Muscle layer of colon (tissue), 2 donors: ENCODE measurements at regions not wholly inside any gene's neighbourhood (a gene's known extent, or its start where the extent isn't known, plus 50 kb on each side); places are given as distances from the start of the nearest gene placed in this dataset.

Experiments
- H3K27ac ChIP-seq: one replicate; pipeline ENCODE4 v1.7.0; 2013; ENCODE audit warnings: low read depth, mild to moderate bottlenecking, low read length, moderate library complexity
- H3K27me3 ChIP-seq, 2 donors: one replicate each; pipeline ENCODE4 v1.7.0; 2013; ENCODE audit warnings: low read length in 2 of 2, mild to moderate bottlenecking in 2 of 2; ENCODE audit not compliant: insufficient read depth in 2 of 2, control insufficient read depth in 1 of 2
- H3K36me3 ChIP-seq: one replicate; pipeline ENCODE4 v1.7.0; 2013; ENCODE audit warnings: mild to moderate bottlenecking, low read length; ENCODE audit not compliant: insufficient read depth
- H3K4me1 ChIP-seq: one replicate; pipeline ENCODE4 v1.7.0; 2013; ENCODE audit warnings: mild to moderate bottlenecking, low read length; ENCODE audit not compliant: insufficient read depth
- H3K4me3 ChIP-seq, 2 donors: one replicate each; pipeline ENCODE4 v1.7.0; 2013; ENCODE audit warnings: low read length in 2 of 2, low read depth in 1 of 2, mild to moderate bottlenecking in 1 of 2, moderate library complexity in 1 of 2
- H3K9ac ChIP-seq: one replicate; pipeline ENCODE4 v1.7.0; 2013; ENCODE audit warnings: low read length
- H3K9me3 ChIP-seq: one replicate; pipeline ENCODE4 v1.7.0; 2013; ENCODE audit warnings: mild to moderate bottlenecking, low read length
- donor health status: abdominal sarcoma.
- donor health status: Adenocarcinoma of cecum.

DNA sequence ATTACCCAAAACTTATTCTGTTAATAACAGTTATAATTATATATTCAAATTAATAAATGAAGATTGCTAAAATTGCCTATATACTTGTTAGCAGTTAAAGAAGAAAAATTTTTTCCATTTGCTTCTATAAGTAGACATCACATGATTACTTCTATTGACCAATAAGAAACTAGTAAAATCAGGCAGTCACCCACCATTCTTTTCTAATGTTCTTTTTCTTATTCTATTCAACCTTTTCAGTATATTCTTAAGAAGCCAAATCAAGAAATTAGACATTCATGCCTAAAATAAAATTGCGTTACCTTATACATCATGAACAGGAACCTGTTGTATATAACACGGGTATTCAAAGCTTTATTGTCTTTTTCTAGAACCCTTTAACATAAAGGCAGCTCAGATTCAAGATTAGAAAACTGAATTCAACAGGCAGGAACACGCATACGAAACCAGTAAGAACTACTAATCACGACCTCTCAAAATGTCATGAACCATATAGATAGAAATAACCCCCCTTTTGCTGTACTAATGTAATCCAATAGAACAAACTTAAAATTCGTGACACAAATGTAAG lies 568.1 kb upstream of the DIPK2B start:
- Histone ChIP-seq H3K27me3 (no peaks in the 10 kb centered on the region), H3K36me3 (no peaks in the 10 kb centered on the region), H3K27ac (no peak overlapping the region), H3K4me1 (no peaks in the 10 kb centered on the region), H3K9ac (no peak overlapping the region), H3K4me3 (peak overlapping the region; percentile 21 to 44), H3K9me3 (no peaks in the 10 kb centered on the region)

- no peak overlapping the region for H3K9ac ChIP-seq
- no peak overlapping the region for H3K27ac ChIP-seq
- no peaks in the 10 kb centered on the region for H3K4me1 ChIP-seq
- H3K36me3 ChIP-seq: no peaks in the 10 kb centered on the region
- H3K4me3 ChIP-seq: peak overlapping the region in 1 of 2 donors; percentile 10
- no peaks in the 10 kb centered on the region for H3K27me3 ChIP-seq
- H3K9me3 ChIP-seq: no peaks in the 10 kb centered on the region
Observed at GRCh38 chrX:45766981-45767501, 566.4 kb upstream of the DIPK2B start.

DNA sequence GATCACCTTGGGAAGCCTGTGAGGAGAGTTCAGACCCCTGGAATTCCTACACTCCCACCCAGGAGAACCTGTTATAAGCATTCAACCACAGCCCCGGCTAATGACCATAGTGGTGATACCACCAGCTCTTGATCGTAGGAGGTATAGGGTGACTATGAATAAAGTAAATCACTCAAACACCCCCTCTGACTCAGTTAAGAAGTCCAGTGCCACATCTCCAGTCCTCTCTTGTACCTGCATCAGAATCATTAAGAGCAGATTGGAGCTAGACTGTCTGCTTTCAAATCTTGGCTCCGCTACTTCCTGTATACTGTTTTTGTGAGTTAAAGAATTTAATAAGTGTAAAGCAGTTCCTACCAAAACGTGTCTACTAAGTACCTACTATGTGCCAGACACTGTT lies 565.1 kb upstream of the DIPK2B start:
- Histone ChIP-seq H3K36me3 (no peaks in the 10 kb centered on the region), H3K27me3 (no peaks in the 10 kb centered on the region), H3K9ac (no peak overlapping the region), H3K9me3 (no peaks in the 10 kb centered on the region), H3K4me1 (no peaks in the 10 kb centered on the region), H3K27ac (no peak overlapping the region), H3K4me3 (no peak overlapping the region)

DNA sequence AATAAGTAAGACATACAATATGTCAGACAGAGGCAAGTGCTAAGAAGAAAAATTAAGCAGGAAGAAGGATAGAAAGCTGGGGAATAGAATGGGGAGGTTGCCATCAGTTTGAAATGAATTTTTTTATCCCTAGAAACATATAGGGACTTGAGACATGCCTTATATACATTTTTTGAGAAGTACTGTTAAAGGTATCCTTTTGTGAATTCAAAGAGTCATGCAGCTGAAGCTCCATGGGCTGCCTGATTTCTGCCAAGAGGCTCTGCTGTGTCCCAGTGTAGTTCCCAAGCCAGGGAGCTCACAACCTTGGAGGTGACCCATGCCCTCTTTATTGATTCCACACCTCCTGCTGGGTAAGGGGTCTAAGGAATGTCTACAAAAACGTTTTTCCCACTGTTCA lies 564.6 kb upstream of the DIPK2B start:
- H3K36me3 ChIP-seq: no peaks in the 10 kb centered on the region
- no peak overlapping the region for H3K4me3 ChIP-seq
- H3K9ac ChIP-seq: no peak overlapping the region
- H3K27me3 ChIP-seq: no peaks in the 10 kb centered on the region
- H3K4me1 ChIP-seq: no peaks in the 10 kb centered on the region
- no peaks in the 10 kb centered on the region for H3K9me3 ChIP-seq
- H3K27ac ChIP-seq: no peak overlapping the region

GRCh38 chrX:45762699-45763647 lies 562.3 kb upstream of the DIPK2B start:
- no peak overlapping the region for H3K4me3 ChIP-seq
- no peaks in the 10 kb centered on the region for H3K4me1 ChIP-seq
- no peaks in the 10 kb centered on the region for H3K9me3 ChIP-seq
- H3K9ac ChIP-seq: no peak overlapping the region
- no peaks in the 10 kb centered on the region for H3K36me3 ChIP-seq
- H3K27ac ChIP-seq: no peak overlapping the region
- H3K27me3 ChIP-seq: no peaks in the 10 kb centered on the region

- Histone ChIP-seq H3K27me3 (no peaks in the 10 kb centered on the region), H3K4me1 (no peaks in the 10 kb centered on the region), H3K9ac (no peak overlapping the region), H3K9me3 (no peaks in the 10 kb centered on the region), H3K36me3 (no peaks in the 10 kb centered on the region), H3K27ac (no peak overlapping the region), H3K4me3 (no peak overlapping the region)
Observed at GRCh38 chrX:45761920-45762319, 561.2 kb upstream of the DIPK2B start.

GRCh38 chrX:45760187-45760742 lies 559.6 kb upstream of the DIPK2B start:
- H3K4me1 ChIP-seq: no peaks in the 10 kb centered on the region
- H3K27ac ChIP-seq: no peak overlapping the region
- H3K27me3 ChIP-seq: no peaks in the 10 kb centered on the region
- H3K9ac ChIP-seq: no peak overlapping the region
- H3K36me3 ChIP-seq: no peaks in the 10 kb centered on the region
- H3K4me3 ChIP-seq: no peak overlapping the region
- H3K9me3 ChIP-seq: no peaks in the 10 kb centered on the region

- Histone ChIP-seq H3K27ac (no peak overlapping the region), H3K9me3 (no peaks in the 10 kb centered on the region), H3K4me3 (no peak overlapping the region), H3K36me3 (no peaks in the 10 kb centered on the region), H3K4me1 (no peaks in the 10 kb centered on the region), H3K27me3 (no peaks in the 10 kb centered on the region), H3K9ac (no peak overlapping the region)
Observed at GRCh38 chrX:45758738-45759397, 558.2 kb upstream of the DIPK2B start.

- Histone ChIP-seq H3K27ac (no peak overlapping the region), H3K9ac (no peak overlapping the region), H3K9me3 (no peaks in the 10 kb centered on the region), H3K4me3 (no peak overlapping the region), H3K36me3 (no peaks in the 10 kb centered on the region), H3K4me1 (no peaks in the 10 kb centered on the region), H3K27me3 (no peaks in the 10 kb centered on the region)
Observed at GRCh38 chrX:45758319-45758718, 557.6 kb upstream of the DIPK2B start.

GRCh38 chrX:45757272-45757671 lies 556.6 kb upstream of the DIPK2B start:
- no peaks in the 10 kb centered on the region for H3K36me3 ChIP-seq
- H3K4me3 ChIP-seq: no peak overlapping the region
- no peak overlapping the region for H3K9ac ChIP-seq
- H3K4me1 ChIP-seq: peaks cover under 1% of the 10 kb centered on the region
- no peaks in the 10 kb centered on the region for H3K9me3 ChIP-seq
- no peak overlapping the region for H3K27ac ChIP-seq
- H3K27me3 ChIP-seq: no peaks in the 10 kb centered on the region

DNA sequence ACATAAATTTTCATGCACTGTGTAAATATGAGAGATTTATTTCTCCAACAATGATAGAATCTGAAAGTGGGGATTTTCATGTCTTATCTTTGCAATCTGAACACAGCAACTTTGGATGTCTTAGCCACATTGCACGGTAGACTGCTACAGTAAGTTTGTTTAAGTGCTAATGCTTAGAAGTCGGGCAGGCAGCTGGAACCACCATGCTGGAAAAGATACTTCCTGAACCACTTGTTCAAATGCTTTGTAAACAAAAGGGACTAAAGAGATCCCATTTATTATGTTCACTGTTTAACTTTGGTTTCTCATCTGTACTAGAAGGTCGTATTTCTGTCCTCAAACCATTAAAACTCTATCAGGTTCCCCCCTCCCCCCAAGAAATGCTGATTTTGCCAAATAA lies 555.9 kb upstream of the DIPK2B start:
- no peaks in the 10 kb centered on the region for H3K27me3 ChIP-seq
- H3K4me3 ChIP-seq: no peak overlapping the region
- peaks cover 7% of the 10 kb centered on the region for H3K4me1 ChIP-seq
- no peaks in the 10 kb centered on the region for H3K36me3 ChIP-seq
- no peak overlapping the region for H3K9ac ChIP-seq
- H3K27ac ChIP-seq: no peak overlapping the region
- no peaks in the 10 kb centered on the region for H3K9me3 ChIP-seq
